HEK293 (cell line): ENCODE measurements at regions not wholly inside any gene's neighbourhood (a gene's known extent, or its start where the extent isn't known, plus 50 kb on each side); places are given as distances from the start of the nearest gene placed in this dataset.

Source experiments
- CTCF ChIA-PET: fragments of 350-600 bp; formaldehyde crosslinking; extraction: SDS; loops from one replicate; lab custom pipeline; 2021; ENCODE audit warnings: antibody characterized with exemption; lab: Yijun Ruan, JAX
- POLR2A ChIA-PET: fragments of 300-600 bp; formaldehyde crosslinking; extraction: SDS; loops from one replicate; lab custom pipeline; 2020; ENCODE audit warnings: antibody characterized with exemption, inconsistent platforms; lab: Yijun Ruan, JAX
- H3K27ac ChIP-seq: fragments of 200-500 bp; sonication (Bioruptor generic); 2 replicates; pipeline ENCODE4 v1.5.1; 2014; ENCODE audit warnings: low read depth, low read length, control low read depth, inconsistent platforms; ENCODE audit errors: extremely low read depth
- H3K36me3 ChIP-seq, 2 experiments: fragments of 200-500 bp in 1 of 2; sonication (Bioruptor generic) in 1 of 2; 1 replicate in 1 of 2; 2 replicates in 1 of 2; pipeline ENCODE4 v1.5.1; 2014 to 2017; ENCODE audit warnings: inconsistent platforms in 2 of 2, low read length in 2 of 2; ENCODE audit not compliant: control insufficient read depth in 2 of 2, insufficient read depth in 1 of 2
- H3K4me1 ChIP-seq: fragments of 200-500 bp; sonication (Bioruptor generic); 2 replicates; pipeline ENCODE4 v1.5.1; 2014; ENCODE audit warnings: mild to moderate bottlenecking, low read length, inconsistent platforms; ENCODE audit not compliant: control insufficient read depth, insufficient read depth
- H3K4me3 ChIP-seq: 2 replicates; pipeline ENCODE4 v1.5.1; 2011; ENCODE audit warnings: low read depth, mild to moderate bottlenecking, control low read depth, low read length, moderate library complexity
- H3K9me3 ChIP-seq: fragments of 200-500 bp; sonication (Bioruptor generic); 2 replicates; pipeline ENCODE4 v1.5.1; 2014; ENCODE audit warnings: low read depth, low read length, inconsistent platforms; ENCODE audit not compliant: control insufficient read depth, insufficient read depth
- GLI4 ChIP-seq: fragments of 450-650 bp; formaldehyde crosslinking; IDR thresholded peaks from 2 replicates; pipeline ENCODE4 v1.5.1; 2016; ENCODE audit warnings: missing biosample characterization, missing genetic modification characterization
- MYNN ChIP-seq: fragments of 450-650 bp; formaldehyde crosslinking; IDR thresholded peaks from 2 replicates; pipeline ENCODE4 v1.5.1; 2016; ENCODE audit warnings: missing biosample characterization, missing genetic modification characterization, borderline replicate concordance
- REST ChIP-seq: fragments of 450-650 bp; formaldehyde crosslinking; IDR thresholded peaks from 2 replicates; pipeline ENCODE4 v1.5.1; 2016; ENCODE audit warnings: missing biosample characterization, missing genetic modification characterization
- SP2 ChIP-seq: fragments of 450-650 bp; formaldehyde crosslinking; IDR thresholded peaks from 2 replicates; pipeline ENCODE4 v1.5.1; 2016; ENCODE audit warnings: missing biosample characterization, missing genetic modification characterization
- SP7 ChIP-seq: fragments of 450-650 bp; formaldehyde crosslinking; IDR thresholded peaks from 2 replicates; pipeline ENCODE4 v1.5.1; 2016; ENCODE audit warnings: missing biosample characterization, missing genetic modification characterization
- TRIM28 ChIP-seq: IDR thresholded peaks from 2 replicates; pipeline ENCODE4 v1.6.1; 2011; ENCODE audit warnings: low read length, control low read depth, borderline replicate concordance
- ZNF148 ChIP-seq: fragments of 450-650 bp; formaldehyde crosslinking; IDR thresholded peaks from 2 replicates; pipeline ENCODE4 v1.5.0; 2017; ENCODE audit warnings: missing biosample characterization, missing genetic modification characterization, borderline replicate concordance
- ZNF157 ChIP-seq: fragments of 450-650 bp; formaldehyde crosslinking; IDR thresholded peaks from 2 replicates; pipeline ENCODE4 v1.5.1; 2016; ENCODE audit warnings: missing biosample characterization, missing genetic modification characterization
- ZNF175 ChIP-seq: fragments of 450-650 bp; formaldehyde crosslinking; IDR thresholded peaks from 2 replicates; pipeline ENCODE4 v1.5.1; 2016; ENCODE audit warnings: missing biosample characterization, missing genetic modification characterization
- ZNF184 ChIP-seq: fragments of 450-650 bp; IDR thresholded peaks from 2 replicates; pipeline ENCODE4 v1.5.1; 2018; ENCODE audit warnings: missing biosample characterization, mild to moderate bottlenecking, missing genetic modification characterization
- ZNF214 ChIP-seq: fragments of 450-650 bp; formaldehyde crosslinking; IDR thresholded peaks from 2 replicates; pipeline ENCODE4 v1.5.1; 2017; ENCODE audit warnings: missing biosample characterization, mild to moderate bottlenecking, missing genetic modification characterization, borderline replicate concordance
- ZNF24 ChIP-seq: fragments of 450-650 bp; formaldehyde crosslinking; IDR thresholded peaks from 2 replicates; pipeline ENCODE4 v1.5.1; 2016; ENCODE audit warnings: missing biosample characterization, missing genetic modification characterization
- ZNF324 ChIP-seq: fragments of 450-650 bp; formaldehyde crosslinking; IDR thresholded peaks from 2 replicates; pipeline ENCODE4 v1.5.1; 2016; ENCODE audit warnings: missing biosample characterization, missing genetic modification characterization
- ZNF335 ChIP-seq: fragments of 450-650 bp; formaldehyde crosslinking; conservative IDR thresholded peaks from 2 replicates; pipeline ENCODE4 v1.5.1; 2016; ENCODE audit warnings: missing biosample characterization, missing genetic modification characterization
- ZNF423 ChIP-seq: fragments of 450-650 bp; formaldehyde crosslinking; IDR thresholded peaks from 2 replicates; pipeline ENCODE4 v1.5.1; 2016; ENCODE audit warnings: missing biosample characterization, missing genetic modification characterization
- ZNF48 ChIP-seq: fragments of 450-650 bp; formaldehyde crosslinking; IDR thresholded peaks from 2 replicates; pipeline ENCODE4 v1.5.1; 2016; ENCODE audit warnings: missing biosample characterization, missing genetic modification characterization
- ZNF514 ChIP-seq: fragments of 450-650 bp; formaldehyde crosslinking; IDR thresholded peaks from 2 replicates; pipeline ENCODE4 v1.5.1; 2016; ENCODE audit warnings: missing biosample characterization, missing genetic modification characterization
- ZNF521 ChIP-seq: fragments of 450-650 bp; formaldehyde crosslinking; IDR thresholded peaks from 2 replicates; pipeline ENCODE4 v1.5.1; 2017; ENCODE audit warnings: missing biosample characterization, mild to moderate bottlenecking, missing genetic modification characterization
- ZNF596 ChIP-seq: fragments of 450-650 bp; IDR thresholded peaks from 2 replicates; pipeline ENCODE4 v1.5.0; 2018; ENCODE audit warnings: missing biosample characterization, mild to moderate bottlenecking, missing genetic modification characterization, moderate library complexity
- ZNF624 ChIP-seq: fragments of 450-650 bp; formaldehyde crosslinking; IDR thresholded peaks from 2 replicates; pipeline ENCODE4 v1.5.1; 2017; ENCODE audit warnings: missing biosample characterization, missing genetic modification characterization
- ZNF654 ChIP-seq: fragments of 450-650 bp; formaldehyde crosslinking; IDR thresholded peaks from 2 replicates; pipeline ENCODE4 v1.5.1; 2016; ENCODE audit warnings: low read depth, missing biosample characterization, missing genetic modification characterization
- ZNF76 ChIP-seq: fragments of 450-650 bp; formaldehyde crosslinking; IDR thresholded peaks from 2 replicates; pipeline ENCODE4; 2016; ENCODE audit warnings: low read depth, missing biosample characterization, missing genetic modification characterization, borderline replicate concordance
- ZNF777 ChIP-seq: fragments of 450-650 bp; formaldehyde crosslinking; IDR thresholded peaks from 2 replicates; pipeline ENCODE4 v1.5.1; 2017; ENCODE audit warnings: missing biosample characterization, missing genetic modification characterization, borderline replicate concordance
- ZSCAN16 ChIP-seq: fragments of 450-650 bp; formaldehyde crosslinking; IDR thresholded peaks from 2 replicates; pipeline ENCODE4 v1.5.1; 2016; ENCODE audit warnings: missing biosample characterization, missing genetic modification characterization
- ZSCAN23 ChIP-seq: fragments of 450-650 bp; formaldehyde crosslinking; IDR thresholded peaks from 2 replicates; pipeline ENCODE4 v1.5.1; 2016; ENCODE audit warnings: missing biosample characterization, missing genetic modification characterization
- TF ChIP-seq, protein P1 (sequence below): fragments of 450-650 bp; formaldehyde crosslinking; IDR thresholded peaks from 2 replicates; pipeline ENCODE4 v1.5.1; 2016; ENCODE audit warnings: missing biosample characterization, missing genetic modification characterization

DNA sequence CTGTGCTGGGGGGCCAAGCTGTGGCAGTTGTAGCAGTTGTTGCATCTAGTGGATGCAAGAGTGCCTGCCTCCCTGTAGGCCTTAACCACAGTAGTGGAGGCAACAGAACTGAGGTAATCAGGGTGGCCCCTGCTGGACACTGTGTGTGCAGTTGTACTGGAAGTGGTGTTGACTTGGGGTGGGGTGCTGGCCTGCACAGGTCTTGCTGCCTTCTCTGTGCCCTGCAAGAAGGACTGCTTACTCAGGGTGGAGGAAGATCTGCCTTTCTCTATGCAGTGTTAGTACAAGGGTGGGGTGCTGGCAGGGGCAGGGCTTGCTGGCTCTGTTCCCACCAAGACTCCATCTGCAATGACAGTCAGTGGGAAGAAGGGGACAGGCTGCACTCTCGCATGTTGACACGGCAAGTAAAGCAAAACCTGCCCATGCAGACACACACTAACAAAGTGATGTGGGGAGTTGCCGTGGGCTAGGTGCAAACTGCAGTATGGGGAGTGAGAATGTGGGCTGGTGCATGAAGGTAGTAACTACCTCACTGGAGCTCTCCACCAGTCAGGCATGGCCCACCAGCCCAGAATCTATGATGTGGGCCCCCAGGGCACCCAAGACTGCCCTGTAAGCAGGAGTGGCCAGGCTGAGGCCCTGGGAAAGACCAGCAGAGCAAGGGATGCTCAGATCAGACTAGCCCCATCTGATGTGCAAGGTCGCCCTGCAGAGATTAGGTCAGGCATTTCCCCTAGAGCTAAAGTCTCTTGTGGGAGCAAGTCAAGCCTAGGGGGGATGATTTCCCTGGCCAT lies 594.9 kb downstream of the TECRL start:
- ChIA-PET CTCF (no interaction called here), POLR2A (no interaction called here)
- Histone ChIP-seq H3K4me1 (no peaks in the 10 kb centered on the region), H3K9me3 (no peaks in the 10 kb centered on the region), H3K36me3 (no peaks in the 10 kb centered on the region), H3K27ac (no peak overlapping the region), H3K4me3 (no peak overlapping the region)
- TF ChIP-seq ZNF521 (tag by site-specific recombination): no peak
- no peak for TF ChIP-seq ZNF777 (tag by site-specific recombination)
- TF ChIP-seq ZNF214 (tag by site-specific recombination): no peak
- no peak for TF ChIP-seq ZNF148 (tag by site-specific recombination)
- no peak for TF ChIP-seq REST
- no peak for TF ChIP-seq ZNF654 (tag by site-specific recombination)
- no peak for TF ChIP-seq ZNF324 (tag by site-specific recombination)
- no peak for TF ChIP-seq GLI4 (tag by site-specific recombination)
- TF ChIP-seq MYNN (tag by site-specific recombination): no peak
- TF ChIP-seq SP7 (tag by site-specific recombination): no peak
- no peak for TF ChIP-seq ZNF596 (tag by site-specific recombination)
- TF ChIP-seq ZNF24: no peak
- no peak for TF ChIP-seq SP2

- ChIA-PET POLR2A (no interaction called here), CTCF (no interaction called here)
- Histone ChIP-seq H3K4me1 (no peaks in the 10 kb centered on the region), H3K4me3 (no peak overlapping the region), H3K27ac (no peak overlapping the region), H3K36me3 (no peaks in the 10 kb centered on the region), H3K9me3 (no peaks in the 10 kb centered on the region)
- TF ChIP-seq ZNF175 (tag by site-specific recombination) (no peak), ZSCAN23 (tag by site-specific recombination) (no peak), ZSCAN16 (tag by site-specific recombination) (no peak), ZNF76 (no peak), ZNF514 (tag by site-specific recombination) (no peak), ZNF335 (tag by site-specific recombination) (no peak), ZNF214 (tag by site-specific recombination) (no peak), ZNF184 (no peak), ZNF423 (no peak), TRIM28 (no peak), REST (no peak), ZNF48 (tag by site-specific recombination) (no peak), ZNF157 (tag by site-specific recombination) (no peak), ZNF624 (tag by site-specific recombination) (no peak)
- TF ChIP-seq, protein P1, sequence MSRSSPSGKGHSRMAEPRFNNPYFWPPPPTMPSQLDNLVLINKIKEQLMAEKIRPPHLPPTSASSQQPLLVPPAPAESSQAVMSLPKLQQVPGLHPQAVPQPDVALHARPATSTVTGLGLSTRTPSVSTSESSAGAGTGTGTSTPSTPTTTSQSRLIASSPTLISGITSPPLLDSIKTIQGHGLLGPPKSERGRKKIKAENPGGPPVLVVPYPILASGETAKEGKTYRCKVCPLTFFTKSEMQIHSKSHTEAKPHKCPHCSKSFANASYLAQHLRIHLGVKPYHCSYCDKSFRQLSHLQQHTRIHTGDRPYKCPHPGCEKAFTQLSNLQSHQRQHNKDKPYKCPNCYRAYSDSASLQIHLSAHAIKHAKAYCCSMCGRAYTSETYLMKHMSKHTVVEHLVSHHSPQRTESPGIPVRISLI (tag by site-specific recombination): no peak
Observed at GRCh38 chr4:63799166-63799565, 610.1 kb downstream of the TECRL start.
